G401 (cell line): ENCODE measurements at regions not wholly inside any gene's neighbourhood (a gene's known extent, or its start where the extent isn't known, plus 50 kb on each side); places are given as distances from the start of the nearest gene placed in this dataset.

Experiments used
- DNase-seq: peaks from one replicate; pipeline ENCODE4 v3.0.0-alpha.2; 2015; ENCODE audit warnings: low spot score
- in situ Hi-C: cut with HindIII; loops from 2 replicates; pipeline ENCODE4 v1.10.0; 2016; ENCODE audit warnings: low sequenced_read_pairs, mixed read lengths

DNA sequence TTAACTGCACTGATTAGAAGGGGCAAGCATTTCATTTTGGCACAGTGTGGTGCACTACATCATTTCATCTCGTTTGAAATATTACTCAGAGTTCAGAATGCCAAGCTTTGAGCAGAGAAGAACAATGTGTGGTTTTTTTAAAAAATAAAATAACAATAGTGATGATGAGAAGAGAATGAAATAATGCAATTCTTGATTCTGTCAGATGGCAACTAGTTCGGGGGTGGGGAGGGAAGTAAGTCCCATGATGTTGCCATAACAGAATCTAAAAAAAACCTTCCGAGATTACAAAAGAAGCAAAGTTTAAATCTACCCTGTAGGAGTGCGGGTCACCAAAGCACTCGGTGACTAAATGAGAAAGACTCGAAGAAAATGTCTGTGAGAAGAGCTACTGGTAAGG is 490.4 kb downstream of the NR4A2 start:
- in situ Hi-C loops = no loop called here
- no peak for DNase-seq

DNA sequence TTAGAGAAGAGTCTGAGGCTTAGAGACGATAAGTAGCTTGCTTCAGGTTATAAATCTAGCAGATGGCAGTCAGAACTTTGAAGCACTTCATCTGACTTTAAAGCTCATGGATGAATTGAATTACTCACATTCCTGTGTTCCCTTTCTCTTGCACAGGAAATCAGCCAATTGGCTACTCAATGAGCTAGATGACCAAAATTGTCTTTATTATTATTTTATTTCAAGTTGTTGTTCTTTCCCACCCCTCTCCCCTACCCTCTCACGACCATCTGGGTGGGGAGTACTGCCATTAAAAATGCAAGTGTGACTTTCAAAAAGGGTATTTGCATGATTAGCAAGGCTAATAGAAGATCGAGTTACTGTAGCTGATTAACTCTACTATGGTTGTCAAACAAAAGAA is 491.1 kb downstream of the NR4A2 start:
- no peak for DNase-seq
- in situ Hi-C loops = no loop called here

DNA sequence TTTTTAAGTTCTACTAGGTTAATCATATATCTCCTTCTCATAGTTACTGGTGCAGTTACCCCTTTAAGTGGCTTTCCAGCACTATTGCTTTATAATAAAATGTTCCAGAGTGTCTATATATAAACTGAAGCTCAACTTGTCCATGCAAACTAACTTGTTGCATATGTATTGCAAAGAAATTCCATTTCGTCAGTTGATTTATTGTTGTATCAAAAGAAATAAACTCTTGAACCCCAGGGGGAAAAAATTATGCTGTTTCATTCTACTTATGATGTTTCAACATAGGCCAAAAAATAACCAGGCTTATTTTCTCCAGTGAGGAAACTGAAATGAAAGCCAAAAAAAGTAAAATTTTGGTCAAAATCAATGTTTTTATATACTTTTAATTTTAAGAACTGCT is 491.9 kb downstream of the NR4A2 start:
- no peak for DNase-seq
- in situ Hi-C loops = no loop called here

DNA sequence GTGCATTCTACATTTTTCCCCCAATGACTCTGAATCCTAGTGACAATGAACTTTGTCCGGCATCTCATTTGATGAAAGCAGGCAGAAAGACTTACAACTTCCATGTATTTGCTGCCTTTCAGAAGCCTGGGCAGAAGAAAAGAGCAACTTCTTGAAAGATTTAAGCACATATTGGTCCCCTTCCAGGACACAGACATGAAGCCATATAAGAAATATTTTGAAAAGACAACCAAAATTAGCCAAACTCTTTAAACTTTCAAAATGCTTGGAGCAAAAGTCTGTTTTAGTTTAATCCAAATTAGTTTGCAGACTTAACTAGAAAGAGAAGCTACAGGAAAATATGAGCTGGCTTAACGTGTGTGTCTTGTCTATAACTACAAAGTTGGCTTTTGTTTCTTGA is 492.5 kb downstream of the NR4A2 start:
- no peak for DNase-seq
- in situ Hi-C loops = no loop called here

DNA sequence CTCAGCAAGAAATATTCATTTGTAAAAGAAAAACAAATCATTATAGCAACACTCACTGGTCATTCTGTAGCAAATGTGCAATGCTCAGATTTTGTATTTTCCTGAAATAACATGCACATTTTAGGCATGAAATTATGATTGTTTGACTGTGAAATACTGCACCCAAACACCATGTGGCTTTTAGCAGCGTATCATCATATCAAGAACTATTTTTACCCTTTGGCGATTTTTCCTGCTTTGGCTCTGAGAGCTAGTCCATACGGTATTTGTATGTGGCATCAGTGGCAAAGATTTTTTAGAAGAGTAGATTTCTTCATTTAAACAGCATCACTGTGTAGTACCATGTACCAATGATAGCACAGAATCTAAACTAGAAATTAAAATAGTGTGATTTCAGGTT is 493.1 kb downstream of the NR4A2 start:
- in situ Hi-C loops = no loop called here
- DNase-seq = no peak

DNA sequence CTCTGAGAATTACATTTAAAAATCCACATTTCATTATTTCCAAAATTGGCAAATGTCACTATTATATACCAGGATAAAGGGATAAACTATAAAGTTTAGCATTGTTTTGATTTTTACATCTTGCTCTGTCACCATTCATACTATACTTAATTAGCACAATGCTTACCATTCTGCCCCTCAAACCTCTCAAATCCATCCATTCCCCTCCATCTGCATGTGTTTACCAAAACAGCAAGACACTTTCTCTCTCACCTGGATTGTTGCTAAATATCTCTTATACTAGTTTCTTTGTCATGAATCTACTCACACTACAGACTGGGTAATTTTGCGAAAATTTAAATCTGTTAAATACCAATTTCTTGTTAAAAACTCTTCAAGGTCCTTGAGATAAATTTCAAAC is 496.1 kb downstream of the NR4A2 start:
- DNase-seq = no peak
- in situ Hi-C loops = no loop called here

DNA sequence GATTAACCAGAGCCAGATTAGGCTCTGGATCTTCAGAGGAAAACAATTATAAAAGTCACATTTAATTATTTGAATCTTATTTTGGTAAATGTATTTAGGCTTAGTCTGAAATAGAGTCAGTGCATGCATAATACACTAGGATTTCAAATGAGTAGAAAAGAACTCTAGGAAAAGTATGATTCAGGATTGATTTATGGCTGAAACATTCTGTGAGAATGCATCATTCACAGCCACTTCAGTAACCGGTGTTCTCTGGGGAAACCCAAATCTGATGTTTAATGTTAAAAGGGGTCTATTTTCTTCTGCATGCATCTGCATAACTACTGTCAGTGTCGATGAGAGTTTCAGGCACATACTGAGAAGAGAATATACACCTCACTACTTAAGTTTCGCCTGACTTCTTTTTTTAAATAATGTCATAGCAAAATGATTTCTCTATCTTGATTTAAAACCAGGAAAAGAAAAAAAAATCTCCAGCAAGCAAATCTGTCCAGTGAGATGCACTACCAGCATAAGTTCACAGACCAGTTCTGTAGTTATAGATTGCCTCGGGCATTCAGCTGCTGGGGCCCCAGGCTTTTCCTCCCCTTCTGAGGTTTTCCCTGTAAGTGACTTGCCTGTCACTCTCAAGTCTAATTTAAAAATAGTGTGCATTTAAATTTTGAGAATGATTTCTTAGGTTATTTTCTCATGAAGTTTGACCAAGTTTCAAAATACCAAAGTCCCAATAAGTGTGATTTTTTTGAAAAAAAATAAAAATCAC is 501.5 kb downstream of the NR4A2 start:
- no peak for DNase-seq
- in situ Hi-C loops = no loop called here

DNA sequence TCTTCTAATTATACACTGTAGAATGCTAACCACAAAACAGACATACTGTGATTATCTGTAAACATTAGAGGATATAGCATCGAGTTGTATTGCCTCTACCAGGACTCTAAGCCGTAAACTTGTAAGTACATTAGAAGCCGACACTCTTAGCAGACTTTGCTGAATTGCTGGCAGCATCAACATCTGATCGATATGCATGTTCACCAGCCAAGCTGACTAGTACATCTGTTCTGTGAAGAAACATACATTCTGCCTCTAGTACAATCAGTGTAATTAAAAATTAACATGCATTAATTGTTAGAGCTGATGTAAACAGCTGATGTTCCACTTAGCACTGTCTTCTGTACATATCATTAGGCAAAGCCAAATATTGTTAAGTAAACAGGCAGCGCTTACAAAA is 502.2 kb downstream of the NR4A2 start:
- in situ Hi-C loops = no loop called here
- no peak for DNase-seq

DNA sequence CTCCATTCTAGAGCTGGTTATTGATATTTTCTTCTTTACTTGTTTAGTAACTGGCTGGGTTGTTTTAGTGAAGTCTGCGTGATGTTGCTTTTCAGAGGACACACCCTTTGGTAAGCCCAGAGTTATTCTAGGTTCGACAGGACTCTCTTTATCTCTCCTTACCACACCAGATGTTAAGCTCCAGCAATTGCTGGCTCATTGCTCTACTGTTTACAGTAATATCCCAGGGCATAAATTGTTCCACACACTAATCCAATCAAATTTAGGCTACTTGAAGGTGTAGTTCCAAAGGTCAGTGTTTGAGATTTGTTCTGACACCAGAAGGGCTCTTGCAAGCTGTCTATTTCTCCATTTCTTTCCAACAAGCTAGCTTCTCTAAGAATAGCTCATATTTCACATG is 506.6 kb downstream of the NR4A2 start:
- in situ Hi-C loops = no loop called here
- no peak for DNase-seq

DNA sequence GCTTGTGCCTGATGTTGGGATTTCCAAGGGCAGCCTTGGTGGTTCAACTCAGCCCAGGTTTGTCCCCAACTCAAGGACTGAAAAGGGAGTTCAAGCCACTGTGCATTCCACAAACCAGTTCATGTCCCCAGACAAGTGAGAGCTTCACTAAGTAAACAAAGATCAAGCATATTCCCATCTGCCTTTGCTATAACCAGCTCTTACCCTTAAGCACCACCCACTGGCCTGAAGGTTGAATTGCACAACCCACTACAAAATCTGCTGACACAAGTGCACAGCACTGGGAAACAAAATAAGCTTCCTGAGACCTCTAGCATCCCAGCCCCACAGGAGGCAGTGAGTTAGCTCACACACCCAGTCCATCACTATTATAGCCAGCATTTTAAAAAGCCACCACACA is 516.7 kb downstream of the NR4A2 start:
- in situ Hi-C loops = no loop called here
- no peak for DNase-seq

DNA sequence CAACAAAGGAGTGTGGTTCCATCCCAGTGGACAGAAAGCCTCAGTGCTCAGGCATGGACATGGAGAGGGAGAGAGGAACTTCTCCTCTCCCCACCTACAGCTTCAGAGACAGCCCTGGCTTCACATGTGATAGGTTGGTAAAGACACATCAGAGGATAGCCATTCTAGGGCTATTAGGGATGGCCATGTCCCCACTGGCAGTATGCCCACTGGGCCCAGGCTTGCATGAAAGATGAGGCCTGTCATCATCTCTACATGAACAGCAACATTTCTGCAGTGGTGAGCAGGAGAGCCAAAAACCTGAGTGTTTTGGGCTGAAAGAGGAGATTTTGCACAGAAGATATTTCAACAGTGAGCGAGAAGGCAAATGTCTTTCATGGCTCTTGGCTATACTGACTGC is 517.2 kb downstream of the NR4A2 start:
- DNase-seq = no peak
- in situ Hi-C loops = no loop called here

DNA sequence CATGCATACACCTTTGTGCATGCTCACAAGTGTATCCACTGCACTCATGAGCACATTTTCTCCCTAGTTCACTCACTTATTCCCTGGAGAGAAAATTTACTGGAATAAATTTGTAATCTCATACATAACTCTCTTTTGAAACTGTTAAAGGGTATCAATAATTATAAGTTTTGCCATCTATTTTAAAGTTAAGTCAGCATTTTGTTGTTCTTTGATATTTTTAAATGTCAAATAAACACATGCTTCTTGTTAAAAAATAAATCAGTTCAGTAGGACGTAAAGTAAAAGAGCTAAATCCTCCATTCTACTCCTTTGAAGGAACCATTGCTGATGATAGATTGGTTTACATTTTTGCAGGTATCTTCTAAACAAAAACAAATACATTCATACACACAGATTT is 522.1 kb downstream of the NR4A2 start:
- in situ Hi-C loops = no loop called here
- no peak for DNase-seq

DNA sequence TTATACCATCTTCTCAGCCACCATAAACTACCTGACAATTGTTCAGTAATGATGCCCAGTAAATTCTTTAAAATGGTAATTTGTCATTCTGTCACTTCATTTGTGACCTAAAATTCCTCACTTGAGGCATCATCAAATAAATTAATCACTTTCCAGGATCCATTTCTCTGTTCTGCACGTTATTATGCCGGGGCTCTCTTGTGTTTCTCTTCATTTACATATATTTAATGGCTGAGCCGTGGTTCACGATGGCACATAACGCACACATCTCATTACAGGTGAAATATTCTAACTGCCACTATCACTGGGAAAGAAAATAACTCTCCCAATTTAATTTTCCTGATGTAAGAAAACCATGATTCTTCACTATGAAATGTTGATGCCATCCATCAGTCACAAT is 529.6 kb downstream of the NR4A2 start:
- no peak for DNase-seq
- in situ Hi-C loops = no loop called here

DNA sequence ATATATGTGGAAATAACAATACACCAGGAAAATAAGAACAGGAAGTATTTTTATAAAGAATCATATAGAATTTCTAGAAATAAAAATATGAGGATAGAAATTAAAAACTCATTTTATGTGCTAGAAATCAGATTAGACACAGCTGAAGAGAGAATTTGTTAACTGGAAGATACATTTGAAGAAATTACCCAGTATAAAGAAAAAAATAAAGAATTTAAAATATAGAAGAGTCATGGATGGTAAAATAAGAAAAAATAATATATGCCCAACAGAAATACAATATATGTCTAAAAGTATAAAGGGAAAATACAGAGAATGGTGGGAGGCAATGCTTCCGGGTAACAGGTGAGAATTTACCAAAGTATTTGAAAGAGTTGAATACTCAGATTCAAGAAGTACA is 539.9 kb downstream of the NR4A2 start:
- DNase-seq = no peak
- in situ Hi-C loops = no loop called here

DNA sequence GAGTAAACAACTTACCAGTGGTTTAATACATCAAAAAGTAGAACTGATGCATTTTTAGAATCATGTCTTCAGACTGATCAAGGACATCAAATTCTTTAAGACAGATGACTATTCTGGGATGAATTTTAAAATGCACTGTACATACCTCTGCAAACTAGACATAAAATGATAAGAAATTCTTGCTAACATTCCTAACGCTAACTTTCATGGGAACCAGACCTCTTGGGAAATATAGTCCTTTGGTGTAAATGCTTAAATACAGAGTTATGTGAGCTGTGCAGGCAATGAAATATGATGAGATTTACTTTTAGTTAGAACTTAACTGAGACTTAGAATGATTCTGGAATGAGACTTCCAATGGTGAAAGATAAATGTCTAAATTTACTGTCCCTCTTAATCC is 562.0 kb downstream of the NR4A2 start:
- DNase-seq = no peak
- in situ Hi-C loops = no loop called here

DNA sequence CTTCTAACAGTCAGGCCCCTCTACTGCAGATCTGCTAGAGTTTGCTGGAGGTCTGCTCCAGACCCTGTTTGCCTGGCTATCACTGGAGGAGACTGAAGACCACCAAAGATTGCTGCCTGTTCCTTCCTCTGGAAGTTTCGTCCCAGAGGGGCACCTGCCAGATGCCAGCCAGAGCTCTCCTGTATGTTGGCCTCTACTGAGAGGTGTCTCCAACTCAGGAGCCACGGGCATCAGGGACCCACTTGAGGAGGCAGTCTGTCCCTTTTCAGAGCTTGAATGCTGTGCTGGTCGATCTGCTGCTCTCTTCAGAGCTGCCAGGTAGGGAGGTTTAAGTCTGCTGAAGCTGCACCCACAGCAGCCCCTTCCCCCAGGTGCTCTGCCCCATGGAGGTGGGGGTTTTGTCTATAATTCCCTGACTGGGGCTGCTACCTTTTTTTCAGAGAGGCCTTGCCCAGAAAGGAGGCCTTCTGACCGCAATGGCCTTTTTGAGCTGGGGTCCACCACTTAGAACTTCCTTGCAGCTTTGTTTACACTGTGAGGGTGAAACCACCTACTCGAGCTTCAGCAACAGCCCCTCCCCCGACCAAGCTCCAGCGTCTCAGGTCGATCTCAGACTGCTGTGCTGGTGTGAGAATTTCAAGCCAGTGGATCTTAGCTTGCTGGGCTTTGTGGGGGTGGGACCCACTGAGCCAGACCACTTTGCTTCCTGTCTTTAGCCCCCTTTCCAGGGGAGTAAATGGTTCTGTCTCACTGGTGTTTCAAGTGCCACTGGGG is 566.0 kb downstream of the NR4A2 start:
- no peak for DNase-seq
- in situ Hi-C loops = loop anchor here (10.0 kb wide), 1 partner anchor 362 kb away; no protein-coding TSS in a partner anchor

DNA sequence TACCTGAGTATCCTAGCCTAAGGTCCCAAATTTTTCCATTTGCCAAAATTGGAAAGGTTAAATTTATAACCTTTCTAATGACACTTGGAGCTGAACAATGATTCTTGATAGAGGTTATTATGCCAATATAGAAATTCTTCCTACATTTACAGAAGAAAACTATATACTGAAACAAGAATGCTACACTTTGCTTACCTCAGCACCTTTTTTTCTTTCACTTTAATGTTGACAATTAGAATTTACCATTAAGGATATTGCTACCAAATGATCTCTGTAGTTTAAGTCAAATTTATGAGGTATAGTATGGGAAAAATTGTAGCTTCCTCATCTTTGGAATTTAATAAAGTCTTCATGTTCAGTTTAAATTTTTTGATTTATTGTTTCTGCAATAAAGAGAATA is 577.0 kb downstream of the NR4A2 start:
- DNase-seq = no peak

DNA sequence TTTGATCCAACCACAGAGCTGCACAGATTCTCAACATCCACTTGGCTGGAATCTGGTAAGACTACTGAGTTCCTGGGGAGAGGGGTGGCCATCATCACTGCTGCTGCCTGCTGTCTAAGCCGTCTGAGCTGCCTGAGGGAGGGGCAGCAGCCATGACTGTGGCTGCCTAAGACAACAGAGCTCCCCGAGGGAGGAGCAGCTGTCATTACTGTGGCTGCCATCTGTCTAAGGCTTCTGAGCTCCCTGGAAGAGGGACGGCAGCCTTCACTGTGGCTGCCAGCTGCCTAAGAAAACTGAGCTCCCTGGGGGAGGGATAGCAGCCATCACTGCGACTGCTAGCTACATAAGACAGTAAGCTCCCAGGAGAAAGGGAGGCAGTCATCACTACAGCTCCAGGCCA is 584.4 kb downstream of the NR4A2 start:
- in situ Hi-C loops = no loop called here

More for the DNA sequence above, 577.0 kb downstream of the NR4A2 start:
- in situ Hi-C loops = no loop called here

DNA sequence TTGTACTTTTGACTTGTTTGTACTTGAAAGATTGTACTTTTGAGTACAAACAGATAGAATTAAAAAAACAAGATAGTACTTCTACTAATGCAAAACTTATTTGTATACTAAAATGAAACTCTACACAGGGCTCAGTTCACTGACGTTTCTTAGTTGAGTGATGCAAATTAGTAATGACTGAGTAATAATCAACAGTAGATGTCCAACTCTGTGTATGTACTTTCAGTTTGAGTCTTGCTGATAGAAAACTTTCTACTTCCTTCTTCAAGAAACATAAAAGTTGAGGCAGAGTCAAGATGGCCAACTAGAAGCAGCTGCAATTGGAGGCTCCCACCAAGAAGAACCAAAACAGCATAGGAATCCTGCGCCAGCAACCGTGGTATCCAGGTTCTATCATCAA is 585.0 kb downstream of the NR4A2 start:
- DNase-seq = no peak
- in situ Hi-C loops = no loop called here

More for the DNA sequence above, 584.4 kb downstream of the NR4A2 start:
- DNase-seq = no peak

DNA sequence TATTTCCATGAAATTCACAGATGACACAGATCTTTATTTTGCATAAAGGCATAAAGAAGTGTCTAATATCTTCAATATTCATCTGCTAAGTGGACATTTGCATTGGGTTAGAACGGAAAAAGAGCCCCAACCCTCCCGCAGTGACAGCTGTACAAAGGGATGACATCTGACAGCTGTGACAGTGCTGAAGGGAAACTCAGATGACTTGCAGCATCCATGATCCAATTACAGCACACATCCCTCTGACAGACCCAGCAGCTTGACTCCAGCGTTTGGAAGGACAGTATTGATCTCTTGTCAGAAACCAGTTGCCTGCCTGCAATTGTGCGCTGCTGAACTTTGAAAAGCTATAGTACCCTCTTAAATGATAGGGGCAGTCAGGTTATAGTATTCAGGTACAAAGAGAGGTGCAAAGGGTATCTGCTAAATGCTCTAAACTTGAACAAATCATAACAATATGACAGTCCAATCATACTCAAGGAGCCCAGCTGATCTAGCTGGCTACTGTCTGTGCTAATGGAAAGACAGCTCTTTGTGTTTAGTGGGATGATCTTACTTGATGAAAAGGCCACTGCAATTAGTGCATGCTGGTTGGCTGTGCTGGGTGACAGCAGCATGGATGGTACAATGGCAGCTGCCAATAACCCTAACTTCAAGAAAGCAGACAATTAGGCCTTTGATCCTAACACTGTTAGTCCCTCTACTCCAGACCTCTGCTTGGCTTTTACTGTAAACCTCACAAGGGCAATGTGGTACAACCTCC is 599.2 kb downstream of the NR4A2 start:
- DNase-seq = no peak
- in situ Hi-C loops = no loop called here
